ENCODE measurements at regions not wholly inside any gene's neighbourhood (a gene's known extent, or its start where the extent isn't known, plus 50 kb on each side); places are given as distances from the start of the nearest gene placed in this dataset.

DNA sequence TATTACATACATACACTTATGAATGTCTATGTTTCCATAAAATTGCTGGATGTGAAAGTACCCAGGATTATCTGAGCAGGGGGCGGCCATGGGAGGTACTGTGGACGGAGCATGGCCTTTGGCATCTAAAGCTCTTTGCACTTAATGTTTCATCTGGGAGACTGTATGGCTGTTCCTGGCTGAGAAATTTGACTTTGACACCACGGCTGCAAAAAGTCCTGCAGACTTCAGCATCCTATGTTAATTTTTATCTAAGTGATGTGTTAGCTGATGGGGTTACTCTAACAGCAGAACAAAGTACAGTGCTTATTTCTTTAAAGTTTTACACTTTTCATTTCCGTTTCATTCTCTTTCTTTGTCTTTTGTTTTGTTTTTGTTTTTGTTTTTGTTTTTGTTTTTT is 139.8 kb upstream of the STX18 start:
- TF ChIP-seq, protein P1, sequence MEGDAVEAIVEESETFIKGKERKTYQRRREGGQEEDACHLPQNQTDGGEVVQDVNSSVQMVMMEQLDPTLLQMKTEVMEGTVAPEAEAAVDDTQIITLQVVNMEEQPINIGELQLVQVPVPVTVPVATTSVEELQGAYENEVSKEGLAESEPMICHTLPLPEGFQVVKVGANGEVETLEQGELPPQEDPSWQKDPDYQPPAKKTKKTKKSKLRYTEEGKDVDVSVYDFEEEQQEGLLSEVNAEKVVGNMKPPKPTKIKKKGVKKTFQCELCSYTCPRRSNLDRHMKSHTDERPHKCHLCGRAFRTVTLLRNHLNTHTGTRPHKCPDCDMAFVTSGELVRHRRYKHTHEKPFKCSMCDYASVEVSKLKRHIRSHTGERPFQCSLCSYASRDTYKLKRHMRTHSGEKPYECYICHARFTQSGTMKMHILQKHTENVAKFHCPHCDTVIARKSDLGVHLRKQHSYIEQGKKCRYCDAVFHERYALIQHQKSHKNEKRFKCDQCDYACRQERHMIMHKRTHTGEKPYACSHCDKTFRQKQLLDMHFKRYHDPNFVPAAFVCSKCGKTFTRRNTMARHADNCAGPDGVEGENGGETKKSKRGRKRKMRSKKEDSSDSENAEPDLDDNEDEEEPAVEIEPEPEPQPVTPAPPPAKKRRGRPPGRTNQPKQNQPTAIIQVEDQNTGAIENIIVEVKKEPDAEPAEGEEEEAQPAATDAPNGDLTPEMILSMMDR (conservative IDR thresholded peaks at IDR 0.05; ENCODE audit: low read depth, low read length), result no peak
- TF ChIP-seq EZH2 (IDR thresholded peaks at IDR 0.05; ENCODE audit: borderline replicate concordance, low read depth, low read length, poor library complexity, severe bottlenecking), result no peak
